Lower leg skin (tissue), 3 donors: ENCODE measurements at regions not wholly inside any gene's neighbourhood (a gene's known extent, or its start where the extent isn't known, plus 50 kb on each side); places are given as distances from the start of the nearest gene placed in this dataset.

Experiments
- CTCF ChIP-seq, 3 donors: fragments of 450-650 bp; IDR thresholded peaks; one replicate each; pipeline ENCODE4 v1.5.1; 2016; ENCODE audit warnings: antibody characterized with exemption in 3 of 3, mild to moderate bottlenecking in 3 of 3, moderate library complexity in 2 of 3
- POLR2A ChIP-seq, 2 donors: fragments of 450-650 bp; IDR thresholded peaks; one replicate each; pipeline ENCODE4 v1.6.1; 2016 to 2017; ENCODE audit warnings: antibody characterized with exemption in 2 of 2, mild to moderate bottlenecking in 1 of 2, moderate library complexity in 1 of 2

- TF ChIP-seq CTCF (IDR thresholded peaks at IDR 0.05) (no peak), POLR2A (IDR thresholded peaks at IDR 0.05) (no peak)
Observed at GRCh38 chr18:39340418-39340817, 1774.8 kb upstream of the CELF4 start.
